NT2/D1 (cell line): ENCODE measurements at regions not wholly inside any gene's neighbourhood (a gene's known extent, or its start where the extent isn't known, plus 50 kb on each side); places are given as distances from the start of the nearest gene placed in this dataset.

Source experiments
- YY1 ChIP-seq: IDR thresholded peaks from 2 replicates; pipeline ENCODE4 v1.6.1; 2011; ENCODE audit not compliant: insufficient read length, insufficient read depth
- ZNF274 ChIP-seq: IDR thresholded peaks from 2 replicates; pipeline ENCODE4 v1.6.1; 2011; ENCODE audit warnings: mild to moderate bottlenecking, low read depth, low read length

DNA sequence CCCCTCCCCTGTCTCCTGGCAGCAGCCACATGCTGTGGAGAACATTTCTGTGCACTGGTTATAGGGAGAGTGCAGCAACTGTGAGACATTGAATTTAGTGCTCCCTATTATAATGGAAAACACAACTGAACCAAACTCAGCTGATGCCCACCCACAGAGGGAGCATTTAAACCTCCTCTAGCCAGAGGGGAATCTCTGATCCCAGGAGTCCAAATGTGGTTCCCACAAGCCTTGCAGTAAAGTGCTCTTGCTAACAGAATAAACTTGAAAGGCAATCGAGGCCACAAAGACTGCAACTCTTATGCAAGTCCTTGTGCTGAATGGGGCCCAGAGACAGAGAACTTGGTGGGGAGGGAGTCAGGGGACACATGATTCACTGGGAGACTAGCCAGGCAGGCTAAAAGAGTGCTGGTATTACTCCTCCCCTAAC is 638.8 kb upstream of the VRK2 start:
- TF ChIP-seq ZNF274 (no peak), YY1 (no peak)
